EH (cell line): ENCODE measurements at regions not wholly inside any gene's neighbourhood (a gene's known extent, or its start where the extent isn't known, plus 50 kb on each side); places are given as distances from the start of the nearest gene placed in this dataset.

Experiments used
- DNase-seq: peaks from one replicate; pipeline ENCODE4 v3.0.0-alpha.2; 2015; ENCODE audit warnings: low read depth

- DNase-seq, result peak; percentile 95
Measured at GRCh38 chr7:17234398-17235031, 63.9 kb upstream of the AHR start.

DNA sequence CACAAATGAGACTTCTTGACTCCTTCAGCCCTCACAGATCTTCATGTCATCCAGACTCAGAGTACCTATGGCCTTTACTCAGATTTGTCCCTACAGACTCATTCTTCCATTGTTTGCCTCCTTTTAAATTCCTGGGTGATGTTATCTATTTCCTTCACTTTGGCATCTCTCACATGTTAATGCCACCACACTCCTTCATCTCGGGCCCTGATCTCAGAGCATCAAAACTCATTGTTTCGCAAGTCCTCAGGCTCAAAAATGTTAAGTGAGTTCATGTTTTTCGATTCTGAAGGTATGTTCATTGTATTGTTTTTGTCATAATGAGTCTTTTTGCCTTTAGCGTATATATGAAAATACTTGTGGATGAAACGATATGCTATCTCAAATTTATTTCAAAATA is 62.3 kb upstream of the AHR start:
- DNase-seq, result peak; percentile 24

GRCh38 chr7:17236603-17237002 is 61.8 kb upstream of the AHR start:
- peak; percentile 45 for DNase-seq

- peak; percentile 12 for DNase-seq
Measured at GRCh38 chr7:17239046-17239445, 59.4 kb upstream of the AHR start.

GRCh38 chr7:17239683-17240521 is 58.5 kb upstream of the AHR start:
- peak; percentile 71 for DNase-seq

GRCh38 chr7:17242504-17242903 is 55.9 kb upstream of the AHR start:
- no peak for DNase-seq

DNA sequence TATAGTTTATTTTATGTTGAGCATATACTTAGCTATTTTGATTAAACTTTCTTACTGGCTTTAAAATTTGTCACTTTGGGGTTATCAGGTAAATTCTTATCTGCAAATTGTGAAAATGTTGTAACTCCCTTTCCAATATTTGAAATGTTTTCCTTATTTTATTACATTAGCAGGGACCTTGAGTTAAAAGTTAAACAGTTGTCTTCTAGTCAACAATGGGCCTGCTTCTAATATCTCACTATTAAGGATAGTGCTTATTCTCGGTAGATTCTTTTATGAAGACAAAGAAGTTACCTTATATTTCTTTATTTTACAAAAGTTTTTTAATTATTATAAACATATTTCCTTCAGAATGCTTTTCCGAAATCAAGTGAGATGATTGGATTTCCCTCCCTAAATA is 53.7 kb upstream of the AHR start:
- DNase-seq, result no peak

- DNase-seq, result no peak
Measured at GRCh38 chr7:17247357-17247756, 51.1 kb upstream of the AHR start.

DNA sequence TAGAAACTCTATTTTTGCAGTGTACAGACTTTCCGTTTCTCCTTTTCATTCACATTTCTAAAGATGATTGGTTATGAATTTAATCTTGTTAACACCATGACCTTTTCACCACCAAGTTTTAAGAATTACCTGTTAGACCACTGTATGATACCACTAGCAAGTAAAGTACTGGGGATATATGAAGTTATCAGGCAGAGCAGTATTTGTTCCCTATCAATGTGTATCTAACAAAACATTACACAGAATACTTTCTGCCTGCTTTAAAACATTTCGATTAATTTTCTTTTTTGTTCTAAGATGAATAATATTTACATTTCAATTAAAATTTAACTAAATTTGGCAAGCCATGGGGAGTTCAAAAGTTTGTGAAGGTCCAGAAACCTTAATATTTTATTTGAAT is 49.9 kb upstream of the AHR start:
- DNase-seq, result no peak
